Adrenal gland (tissue), 9 donors: ENCODE measurements at regions not wholly inside any gene's neighbourhood (a gene's known extent, or its start where the extent isn't known, plus 50 kb on each side); places are given as distances from the start of the nearest gene placed in this dataset.

Experiments
- DNase-seq, 7 donors: peaks; one replicate each; pipeline ENCODE4 v3.0.0-alpha.2; 2019 to 2020
- H3K27ac ChIP-seq, 5 donors: fragments of 200-600 bp; sonication (generic) in 4 of 5; 1 replicate in 3 of 5; 2 replicates in 2 of 5; pipeline versions ENCODE4 v1.5.1 to v1.8.0; 2016 to 2020; ENCODE audit warnings: mild to moderate bottlenecking in 1 of 5
- H3K27me3 ChIP-seq: fragments of 200-600 bp; 2 replicates; pipeline ENCODE4 v1.8.0; 2021
- H3K36me3 ChIP-seq, 2 donors: fragments of 200-600 bp; replicated peaks in 1 of 2; 1 replicate in 1 of 2; 2 replicates in 1 of 2; pipeline versions ENCODE4 v1.5.1 to v1.8.0; 2018 to 2022
- H3K4me1 ChIP-seq, 2 donors: fragments of 200-600 bp; replicated peaks in 1 of 2; 1 replicate in 1 of 2; 2 replicates in 1 of 2; pipeline versions ENCODE4 v1.5.1 to v1.8.0; 2018 to 2021
- H3K4me3 ChIP-seq, 4 donors: fragments of 200-600 bp; sonication (generic) in 3 of 4; one replicate each; pipeline ENCODE4 v1.5.1; 2016 to 2018
- H3K9me3 ChIP-seq, 3 donors: fragments of 200-600 bp; sonication (generic) in 1 of 3; replicated peaks in 1 of 3; 1 replicate in 2 of 3; 2 replicates in 1 of 3; pipeline versions ENCODE4 v1.5.1 to v1.8.0; 2016 to 2021
- CTCF ChIP-seq, 6 experiments: fragments of 450-650 bp in 4 of 6; fragments of 200-600 bp in 2 of 6; sonication (generic) in 1 of 6; IDR thresholded peaks; 1 replicate in 5 of 6; 2 replicates in 1 of 6; pipeline versions ENCODE4 v1.5.1 to v1.8.0; 2016 to 2021; ENCODE audit warnings: antibody characterized with exemption in 6 of 6, mild to moderate bottlenecking in 2 of 6, moderate library complexity in 1 of 6
- POLR2A ChIP-seq, 2 donors: fragments of 450-650 bp; IDR thresholded peaks; one replicate each; pipeline ENCODE4 v1.6.1; 2017; ENCODE audit warnings: antibody characterized with exemption in 2 of 2, mild to moderate bottlenecking in 2 of 2, moderate library complexity in 1 of 2
- WGBS, 4 donors: extraction: QIAGEN DNeasy Blood & Tissue Kit in 2 of 4; methylation state at CpG; one replicate each; pipeline versions ENCODE4 v1.1.5 to v1.1.7; 2013 to 2017; 5-methylcytosine and 5-hydroxymethylcytosine counted together
- intact Hi-C, 2 donors: fragments of 100-400 bp; cut with DNase I; formaldehyde crosslinking; loops; one replicate each; pipeline versions ENCODE4 v1.14.1 to v1.15.0; 2022 to 2023
- donor health status: healthy with polysubstance abuse.
- donor health status: Bipolar disorder and iron deficiency.
- donor health status: DM: yes; HTN: yes; CAD: no.
- donor health status: DM: no; HTN: no; CAD: no.
- donor health status: DM: no; HTN: no; CAD: no.

- Histone ChIP-seq H3K4me1 (no peaks in the 10 kb centered on the region), H3K27ac (no peak overlapping the region), H3K27me3 (no peaks in the 10 kb centered on the region), H3K9me3 (no peaks in the 10 kb centered on the region), H3K36me3 (no peaks in the 10 kb centered on the region), H3K4me3 (no peak overlapping the region)
- 83 to 94% (median 85%) methylated on average over 14 to 17 of the region's 17 CpGs for WGBS, 4 donors
- intact Hi-C loops: no loop called here
- TF ChIP-seq CTCF (IDR thresholded peaks at IDR 0.05) (no peak), POLR2A (IDR thresholded peaks at IDR 0.05) (no peak)
- no peak for DNase-seq
Observed at GRCh38 chr2:239625156-239625845, 224.5 kb upstream of the HDAC4 start.

- H3K36me3 ChIP-seq: no peaks in the 10 kb centered on the region
- TF ChIP-seq POLR2A (IDR thresholded peaks at IDR 0.05) (no peak), CTCF (IDR thresholded peaks at IDR 0.05) (no peak)
- intact Hi-C loops: no loop called here
- no peak overlapping the region for H3K4me3 ChIP-seq
- H3K4me1 ChIP-seq: no peaks in the 10 kb centered on the region
- WGBS, 4 donors: 92% methylated on average over 3 to 8 of the region's 8 CpGs
- peak in 1 of 7 donors; percentile 33 for DNase-seq
- H3K27ac ChIP-seq: no peak overlapping the region
- no peaks in the 10 kb centered on the region for H3K9me3 ChIP-seq
- H3K27me3 ChIP-seq: no peaks in the 10 kb centered on the region
Observed at GRCh38 chr2:239621611-239622010, 220.8 kb upstream of the HDAC4 start.

- no peak overlapping the region for H3K27ac ChIP-seq
- H3K4me3 ChIP-seq: no peak overlapping the region
- no peaks in the 10 kb centered on the region for H3K27me3 ChIP-seq
- H3K36me3 ChIP-seq: no peaks in the 10 kb centered on the region
- H3K9me3 ChIP-seq: no peaks in the 10 kb centered on the region
- H3K4me1 ChIP-seq: no peaks in the 10 kb centered on the region
- TF ChIP-seq POLR2A (IDR thresholded peaks at IDR 0.05) (no peak), CTCF (IDR thresholded peaks at IDR 0.05) (no peak)
- no peak for DNase-seq
- intact Hi-C loops: no loop called here
- WGBS, 4 donors: 78 to 88% (median 84%) methylated on average over 1 of the region's 1 CpG
Observed at GRCh38 chr2:239619369-239619768, 218.5 kb upstream of the HDAC4 start.

- Histone ChIP-seq H3K4me1 (no peaks in the 10 kb centered on the region), H3K9me3 (no peaks in the 10 kb centered on the region), H3K4me3 (no peak overlapping the region), H3K36me3 (no peaks in the 10 kb centered on the region), H3K27ac (no peak overlapping the region), H3K27me3 (no peaks in the 10 kb centered on the region)
- 40 to 79% (median 61%) methylated on average over 2 of the region's 2 CpGs for whole genome bisulfite sequencing, 4 donors
- no peak for TF ChIP-seq CTCF (IDR thresholded peaks at IDR 0.05)
- no peak for TF ChIP-seq POLR2A (IDR thresholded peaks at IDR 0.05)
- no peak for DNase-seq
- intact Hi-C loops: no loop called here
Observed at GRCh38 chr2:239616729-239617128, 215.9 kb upstream of the HDAC4 start.
